Psoas muscle (tissue), 7 donors: ENCODE measurements at regions not wholly inside any gene's neighbourhood (a gene's known extent, or its start where the extent isn't known, plus 50 kb on each side); places are given as distances from the start of the nearest gene placed in this dataset.

Experiments
- ATAC-seq, 4 donors: fragments of 200-7000 bp; cut with Tn5 transposase; one replicate each; pipeline ENCODE4 v1.9.1; 2020; ENCODE audit warnings: moderate library complexity in 3 of 4, mild to moderate bottlenecking in 2 of 4
- DNase-seq, 2 donors: peaks; one replicate each; pipeline ENCODE4 v3.0.0-alpha.2; 2020
- H3K27ac ChIP-seq: fragments of 200-600 bp; one replicate; pipeline ENCODE4 v1.8.0; 2022
- H3K27me3 ChIP-seq, 3 donors: fragments of 200-600 bp in 1 of 3; one replicate each; pipeline versions ENCODE4 v1.6.1 to v1.8.0; 2013 to 2022; ENCODE audit warnings: low read length in 2 of 3, mild to moderate bottlenecking in 2 of 3, moderate library complexity in 1 of 3; ENCODE audit not compliant: insufficient read depth in 3 of 3
- H3K36me3 ChIP-seq, 2 donors: fragments of 200-600 bp in 1 of 2; one replicate each; pipeline versions ENCODE4 v1.6.1 to v1.8.0; 2013 to 2022; ENCODE audit warnings: low read depth in 1 of 2, mild to moderate bottlenecking in 1 of 2, moderate library complexity in 1 of 2; ENCODE audit not compliant: insufficient read depth in 1 of 2
- H3K4me1 ChIP-seq: fragments of 200-600 bp; one replicate; pipeline ENCODE4 v1.8.0; 2022
- H3K4me3 ChIP-seq: fragments of 200-600 bp; one replicate; pipeline ENCODE4 v1.8.0; 2022; ENCODE audit warnings: mild to moderate bottlenecking
- H3K9me3 ChIP-seq: fragments of 200-600 bp; one replicate; pipeline ENCODE4 v1.8.0; 2022
- CTCF ChIP-seq: fragments of 200-600 bp; IDR thresholded peaks from one replicate; pipeline ENCODE4 v1.8.0; 2022; ENCODE audit warnings: antibody characterized with exemption
- WGBS, 3 donors: extraction: QIAGEN DNeasy Blood & Tissue Kit; methylation state at CpG; one replicate each; pipeline versions ENCODE4 v1.1.6 to v1.1.7; 2013; 5-methylcytosine and 5-hydroxymethylcytosine counted together
- intact Hi-C, 2 donors: fragments of 100-400 bp; cut with DNase I; formaldehyde crosslinking; loops; one replicate each; pipeline versions ENCODE4 v1.11.0 to v1.14.2; 2022
- donor health status: healthy with polysubstance abuse.
- donor health status: DM: no; HTN: no; CAD: no; lungs with moderate emphysema.
- donor health status: Bipolar disorder and iron deficiency.
- donor health status: healthy.
- donor health status: DM: yes; HTN: yes; CAD: no.
- donor health status: DM: no; HTN: no; CAD: no.
- donor health status: DM: yes; HTN: yes; CAD: no.

- Histone ChIP-seq H3K4me3 (no peak overlapping the region), H3K27ac (no peak overlapping the region), H3K4me1 (no peaks in the 10 kb centered on the region), H3K36me3 (no peaks in the 10 kb centered on the region), H3K27me3 (no peaks in the 10 kb centered on the region), H3K9me3 (no peaks in the 10 kb centered on the region)
- ATAC-seq, result no peak
- intact Hi-C loops, result no loop called here
- DNase-seq, result no peak
- TF ChIP-seq CTCF, result no peak
- WGBS, 3 donors, result 87 to 91% (median 90%) methylated on average over 2 of the region's 2 CpGs
These were observed 1026.7 kb upstream of the TENM3 start for GRCh38 chr4:181216501-181216900.

- Histone ChIP-seq H3K9me3 (no peaks in the 10 kb centered on the region), H3K36me3 (no peaks in the 10 kb centered on the region), H3K4me3 (no peak overlapping the region), H3K4me1 (no peaks in the 10 kb centered on the region), H3K27me3 (no peaks in the 10 kb centered on the region), H3K27ac (no peak overlapping the region)
- WGBS, 3 donors, result 41 to 60% (median 47%) methylated on average over 3 of the region's 3 CpGs
- DNase-seq, result no peak
- intact Hi-C loops, result no loop called here
- ATAC-seq, result no peak
- TF ChIP-seq CTCF, result no peak
These were observed 1023.3 kb upstream of the TENM3 start for GRCh38 chr4:181219783-181220416.

- 65 to 74% (median 66%) methylated on average over 4 of the region's 4 CpGs for WGBS, 3 donors
- DNase-seq (no peak), ATAC-seq (no peak)
- Histone ChIP-seq H3K4me3 (no peak overlapping the region), H3K9me3 (no peaks in the 10 kb centered on the region), H3K27ac (no peak overlapping the region), H3K36me3 (no peaks in the 10 kb centered on the region), H3K4me1 (no peaks in the 10 kb centered on the region), H3K27me3 (no peaks in the 10 kb centered on the region)
- intact Hi-C loops, result no loop called here
- TF ChIP-seq CTCF, result no peak
These were observed 1018.4 kb upstream of the TENM3 start for GRCh38 chr4:181224852-181225251.

GRCh38 chr4:181225616-181226261 lies 1017.5 kb upstream of the TENM3 start:
- ATAC-seq (no peak), DNase-seq (no peak)
- H3K4me3 ChIP-seq, result no peak overlapping the region
- WGBS, 3 donors, result 58 to 60% (median 58%) methylated on average over 10 of the region's 10 CpGs
- no peak overlapping the region for H3K27ac ChIP-seq
- H3K9me3 ChIP-seq, result no peaks in the 10 kb centered on the region
- no peak for TF ChIP-seq CTCF
- H3K27me3 ChIP-seq, result no peaks in the 10 kb centered on the region
- no peaks in the 10 kb centered on the region for H3K4me1 ChIP-seq
- intact Hi-C loops, result no loop called here
- no peaks in the 10 kb centered on the region for H3K36me3 ChIP-seq
